CD4-positive, alpha-beta memory T cell (primary cell): ENCODE measurements at regions not wholly inside any gene's neighbourhood (a gene's known extent, or its start where the extent isn't known, plus 50 kb on each side); places are given as distances from the start of the nearest gene placed in this dataset.

Experiments
- CTCF ChIA-PET: fragments of 350-600 bp; sonication (Branson Sonifier 250); formaldehyde crosslinking; loops from one replicate; lab custom pipeline; 2021; ENCODE audit warnings: inconsistent platforms; ENCODE audit not compliant: partially characterized antibody; lab: Charles Lee
- POLR2A ChIA-PET: fragments of 350-600 bp; sonication (Branson Sonifier 250); formaldehyde crosslinking; loops from one replicate; lab custom pipeline; 2021; ENCODE audit not compliant: partially characterized antibody; lab: Charles Lee
- DNase-seq, 5 donors: peaks; one replicate each; pipeline versions ENCODE4 v3.0.0 to v3.0.0-alpha.2; 2020 to 2022; ENCODE audit warnings: mixed read lengths in 1 of 5
- H3K27ac ChIP-seq: one replicate; pipeline ENCODE4 v1.7.0; 2013; ENCODE audit warnings: low read depth, low read length
- H3K27me3 ChIP-seq: 2 replicates; pipeline ENCODE4 v1.7.0; 2013; ENCODE audit warnings: mild to moderate bottlenecking, low read length, moderate library complexity; ENCODE audit not compliant: insufficient read depth
- H3K36me3 ChIP-seq: 2 replicates; pipeline ENCODE4 v1.7.0; 2013; ENCODE audit warnings: mild to moderate bottlenecking, low read length, moderate library complexity; ENCODE audit not compliant: insufficient read depth
- H3K4me1 ChIP-seq: 2 replicates; pipeline ENCODE4 v1.7.0; 2013; ENCODE audit warnings: mild to moderate bottlenecking, low read length, moderate library complexity; ENCODE audit not compliant: insufficient read depth
- H3K4me3 ChIP-seq, 2 donors: one replicate each; pipeline ENCODE4 v1.7.0; 2013; ENCODE audit warnings: low read length in 2 of 2, mild to moderate bottlenecking in 1 of 2
- H3K9me3 ChIP-seq, 2 donors: one replicate each; pipeline ENCODE4 v1.7.0; 2013; ENCODE audit warnings: low read length in 2 of 2, control low read depth in 1 of 2; ENCODE audit not compliant: control insufficient read depth in 1 of 2
- H3K27ac Mint-ChIP-seq, 7 donors: one replicate each; pipeline ENCODE4 v1.8.0; 2020 to 2021; ENCODE audit warnings: mixed read lengths in 7 of 7, mild to moderate bottlenecking in 6 of 7, inconsistent platforms in 3 of 7, moderate library complexity in 3 of 7
- H3K27me3 Mint-ChIP-seq, 2 donors: one replicate each; pipeline ENCODE4 v1.8.0; 2020 to 2021; ENCODE audit warnings: mixed read lengths in 2 of 2
- H3K36me3 Mint-ChIP-seq, 2 donors: one replicate each; pipeline ENCODE4 v1.8.0; 2020 to 2021; ENCODE audit warnings: mixed read lengths in 2 of 2, inconsistent platforms in 1 of 2, mild to moderate bottlenecking in 1 of 2
- H3K4me1 Mint-ChIP-seq, 4 donors: one replicate each; pipeline ENCODE4 v1.8.0; 2020 to 2021; ENCODE audit warnings: mixed read lengths in 4 of 4, mild to moderate bottlenecking in 1 of 4
- H3K4me3 Mint-ChIP-seq, 8 donors: one replicate each; pipeline ENCODE4 v1.8.0; 2020 to 2021; ENCODE audit warnings: mixed read lengths in 8 of 8, mild to moderate bottlenecking in 7 of 8, moderate library complexity in 6 of 8, inconsistent platforms in 3 of 8
- H3K9me3 Mint-ChIP-seq, 8 donors: one replicate each; pipeline ENCODE4 v1.8.0; 2020 to 2021; ENCODE audit warnings: mixed read lengths in 8 of 8, mild to moderate bottlenecking in 5 of 8, inconsistent platforms in 3 of 8, moderate library complexity in 1 of 8
- intact Hi-C: fragments of 100-400 bp; cut with micrococcal nuclease; formaldehyde crosslinking; loops from one replicate; pipeline ENCODE4 v1.15.1; 2023

GRCh38 chr2:120947327-120947726 lies 211.7 kb downstream of the GLI2 start:
- Mint-ChIP-seq H3K9me3 (peaks cover 0 to 1% (median 0%) of the 10 kb centered on the region in 8 donors), H3K4me1 (peaks cover 0 to 1% (median 0%) of the 10 kb centered on the region in 4 donors), H3K36me3 (no peaks in the 10 kb centered on the region), H3K4me3 (no peak overlapping the region), H3K27me3 (no peaks in the 10 kb centered on the region), H3K27ac (no peak overlapping the region)
- Histone ChIP-seq H3K9me3 (no peaks in the 10 kb centered on the region), H3K27ac (no peak overlapping the region), H3K4me3 (no peak overlapping the region), H3K4me1 (no peaks in the 10 kb centered on the region), H3K36me3 (no peaks in the 10 kb centered on the region), H3K27me3 (no peaks in the 10 kb centered on the region)
- intact Hi-C loops, result no loop called here
- ChIA-PET POLR2A (no interaction called here), CTCF (no interaction called here)
- DNase-seq, result no peak

GRCh38 chr2:120947982-120948661 lies 212.5 kb downstream of the GLI2 start:
- CTCF ChIA-PET, result no interaction called here
- DNase-seq, result no peak
- peaks cover 0 to 1% (median 0%) of the 10 kb centered on the region in 8 donors for H3K9me3 Mint-ChIP-seq
- no peaks in the 10 kb centered on the region for H3K27me3 Mint-ChIP-seq
- Histone ChIP-seq H3K4me1 (no peaks in the 10 kb centered on the region), H3K27me3 (no peaks in the 10 kb centered on the region), H3K36me3 (no peaks in the 10 kb centered on the region), H3K4me3 (no peak overlapping the region), H3K9me3 (no peaks in the 10 kb centered on the region), H3K27ac (no peak overlapping the region)
- H3K36me3 Mint-ChIP-seq, result no peaks in the 10 kb centered on the region
- intact Hi-C loops, result no loop called here
- no peak overlapping the region for H3K4me3 Mint-ChIP-seq
- no peak overlapping the region for H3K27ac Mint-ChIP-seq
- POLR2A ChIA-PET, result no interaction called here
- H3K4me1 Mint-ChIP-seq, result no peaks in the 10 kb centered on the region

- ChIA-PET CTCF (no interaction called here), POLR2A (no interaction called here)
- no peak overlapping the region for H3K27ac Mint-ChIP-seq
- peaks cover 0 to 1% (median 0%) of the 10 kb centered on the region in 8 donors for H3K9me3 Mint-ChIP-seq
- no peaks in the 10 kb centered on the region for H3K4me1 Mint-ChIP-seq
- H3K9me3 ChIP-seq, result no peaks in the 10 kb centered on the region
- no peak overlapping the region for H3K4me3 Mint-ChIP-seq
- no peak overlapping the region for H3K27ac ChIP-seq
- H3K27me3 ChIP-seq, result no peaks in the 10 kb centered on the region
- no peak for DNase-seq
- intact Hi-C loops, result no loop called here
- H3K36me3 ChIP-seq, result no peaks in the 10 kb centered on the region
- no peaks in the 10 kb centered on the region for H3K27me3 Mint-ChIP-seq
- H3K36me3 Mint-ChIP-seq, result no peaks in the 10 kb centered on the region
- no peak overlapping the region for H3K4me3 ChIP-seq
- H3K4me1 ChIP-seq, result no peaks in the 10 kb centered on the region
Measured at GRCh38 chr2:120948662-120949011, 213.0 kb downstream of the GLI2 start.

- no peak overlapping the region for H3K4me3 ChIP-seq
- ChIA-PET CTCF (no interaction called here), POLR2A (no interaction called here)
- H3K9me3 ChIP-seq, result no peaks in the 10 kb centered on the region
- H3K36me3 ChIP-seq, result no peaks in the 10 kb centered on the region
- Mint-ChIP-seq H3K4me3 (no peak overlapping the region), H3K27ac (no peak overlapping the region), H3K36me3 (no peaks in the 10 kb centered on the region), H3K27me3 (no peaks in the 10 kb centered on the region), H3K9me3 (peaks cover 0 to 1% (median 0%) of the 10 kb centered on the region in 8 donors), H3K4me1 (no peaks in the 10 kb centered on the region)
- DNase-seq, result no peak
- no peaks in the 10 kb centered on the region for H3K4me1 ChIP-seq
- H3K27me3 ChIP-seq, result no peaks in the 10 kb centered on the region
- H3K27ac ChIP-seq, result no peak overlapping the region
- intact Hi-C loops, result no loop called here
Measured at GRCh38 chr2:120949027-120949956, 213.6 kb downstream of the GLI2 start.

GRCh38 chr2:120949957-120950590 lies 214.4 kb downstream of the GLI2 start:
- Histone ChIP-seq H3K27ac (no peak overlapping the region), H3K27me3 (no peaks in the 10 kb centered on the region), H3K4me3 (no peak overlapping the region), H3K9me3 (no peaks in the 10 kb centered on the region), H3K4me1 (no peaks in the 10 kb centered on the region), H3K36me3 (no peaks in the 10 kb centered on the region)
- Mint-ChIP-seq H3K4me1 (no peaks in the 10 kb centered on the region), H3K36me3 (no peaks in the 10 kb centered on the region), H3K9me3 (peaks cover 0 to 1% (median 0%) of the 10 kb centered on the region in 8 donors), H3K27ac (no peak overlapping the region), H3K27me3 (no peaks in the 10 kb centered on the region), H3K4me3 (no peak overlapping the region)
- POLR2A ChIA-PET, result no interaction called here
- CTCF ChIA-PET, result no interaction called here
- intact Hi-C loops, result no loop called here
- DNase-seq, result no peak

- Mint-ChIP-seq H3K27ac (no peak overlapping the region), H3K36me3 (no peaks in the 10 kb centered on the region), H3K4me3 (no peak overlapping the region), H3K9me3 (no peaks in the 10 kb centered on the region), H3K27me3 (no peaks in the 10 kb centered on the region), H3K4me1 (no peaks in the 10 kb centered on the region)
- no peak overlapping the region for H3K27ac ChIP-seq
- H3K4me3 ChIP-seq, result no peak overlapping the region
- H3K4me1 ChIP-seq, result no peaks in the 10 kb centered on the region
- H3K27me3 ChIP-seq, result no peaks in the 10 kb centered on the region
- ChIA-PET POLR2A (no interaction called here), CTCF (no interaction called here)
- no peaks in the 10 kb centered on the region for H3K36me3 ChIP-seq
- intact Hi-C loops, result no loop called here
- H3K9me3 ChIP-seq, result no peaks in the 10 kb centered on the region
- DNase-seq, result no peak
Measured at GRCh38 chr2:120951693-120952092, 216.0 kb downstream of the GLI2 start.

GRCh38 chr2:120952318-120952717 lies 216.7 kb downstream of the GLI2 start:
- no peaks in the 10 kb centered on the region for H3K36me3 ChIP-seq
- Mint-ChIP-seq H3K36me3 (no peaks in the 10 kb centered on the region), H3K27ac (no peak overlapping the region), H3K27me3 (no peaks in the 10 kb centered on the region), H3K4me3 (no peak overlapping the region), H3K9me3 (no peaks in the 10 kb centered on the region), H3K4me1 (no peaks in the 10 kb centered on the region)
- DNase-seq, result no peak
- H3K4me1 ChIP-seq, result no peaks in the 10 kb centered on the region
- intact Hi-C loops, result no loop called here
- ChIA-PET CTCF (no interaction called here), POLR2A (no interaction called here)
- no peaks in the 10 kb centered on the region for H3K27me3 ChIP-seq
- no peak overlapping the region for H3K4me3 ChIP-seq
- H3K9me3 ChIP-seq, result no peaks in the 10 kb centered on the region
- H3K27ac ChIP-seq, result no peak overlapping the region
